MCF 10A (cell line): ENCODE measurements at regions not wholly inside any gene's neighbourhood (a gene's known extent, or its start where the extent isn't known, plus 50 kb on each side); places are given as distances from the start of the nearest gene placed in this dataset.

Experiments used
- BruUV-seq: library from RNA; stranded (reverse); fragments of 400-500 nt; replicated peaks from 2 replicates; lab custom pipeline; 2021; lab: Mats Ljungman, UMichigan
- CTCF ChIA-PET: fragments of 300-600 bp; sonication (Branson Sonifier 250); formaldehyde crosslinking; extraction: SDS; loops from one replicate; lab custom pipeline; 2021; ENCODE audit warnings: antibody characterized with exemption, inconsistent platforms; lab: Yijun Ruan, JAX
- POLR2A ChIA-PET: fragments of 300-600, 350-650 bp; sonication (Branson Sonifier 250); formaldehyde crosslinking; extraction: SDS; loops from one replicate; lab custom pipeline; 2020; ENCODE audit warnings: antibody characterized with exemption, inconsistent platforms; lab: Yijun Ruan, JAX
- DNase-seq: peaks from one replicate; pipeline ENCODE4 v3.0.0-alpha.2; 2018; ENCODE audit not compliant: unreplicated experiment
- H3K27ac Mint-ChIP-seq: one replicate; pipeline ENCODE4 v1.8.0; 2022; ENCODE audit warnings: mild to moderate bottlenecking, low read depth, mixed read lengths; ENCODE audit not compliant: unreplicated experiment
- H3K27me3 Mint-ChIP-seq: one replicate; pipeline ENCODE4 v1.8.0; 2022; ENCODE audit warnings: mixed read lengths; ENCODE audit not compliant: insufficient read depth, unreplicated experiment
- H3K36me3 Mint-ChIP-seq: one replicate; pipeline ENCODE4 v1.8.0; 2022; ENCODE audit warnings: mild to moderate bottlenecking, moderate library complexity, mixed read lengths; ENCODE audit not compliant: insufficient read depth, unreplicated experiment
- H3K4me1 Mint-ChIP-seq: one replicate; pipeline ENCODE4 v1.8.0; 2022; ENCODE audit warnings: mixed read lengths; ENCODE audit not compliant: insufficient read depth, unreplicated experiment
- H3K4me3 Mint-ChIP-seq: one replicate; pipeline ENCODE4 v1.8.0; 2022; ENCODE audit warnings: mild to moderate bottlenecking, moderate library complexity, mixed read lengths; ENCODE audit not compliant: unreplicated experiment
- H3K9me3 Mint-ChIP-seq: one replicate; pipeline ENCODE4 v1.8.0; 2022; ENCODE audit warnings: mixed read lengths; ENCODE audit not compliant: unreplicated experiment
- intact Hi-C: fragments of 100-400 bp; cut with micrococcal nuclease; formaldehyde crosslinking; loops from 2 replicates; pipeline ENCODE4 v1.14.1; 2022
- TF ChIP-seq, protein P1 (sequence below): fragments of 200-600 bp; IDR thresholded peaks from one replicate; pipeline ENCODE4 v1.8.0; 2022; ENCODE audit warnings: antibody characterized with exemption, mild to moderate bottlenecking; ENCODE audit not compliant: unreplicated experiment

DNA sequence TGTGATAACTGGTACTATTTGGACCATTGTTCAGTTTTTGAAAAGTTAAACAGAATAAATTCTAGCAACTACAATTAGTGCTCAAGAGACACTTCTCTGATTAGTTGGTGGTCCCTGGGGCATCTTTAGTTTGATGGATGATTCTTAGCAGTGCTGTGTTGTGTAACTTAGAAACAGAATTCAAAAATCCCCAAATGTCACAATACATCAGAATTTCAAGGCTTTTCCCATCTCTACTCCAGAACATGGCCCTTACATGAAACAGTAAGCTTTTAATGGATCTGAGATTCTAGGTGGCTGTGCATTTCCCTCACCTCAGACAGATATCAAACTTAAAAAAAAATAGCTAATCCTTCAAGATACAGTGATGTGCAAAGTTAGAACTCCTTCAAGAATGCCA, 104.4 kb upstream of the CXCL13 start:
- intact Hi-C loops: no loop called here
- CTCF ChIA-PET: interaction anchor here (1.9 to 2.2 kb wide), 2 partner anchors 9 to 99 kb away, joined by 4 to 6 read pairs; no protein-coding TSS in a partner anchor
- no peaks in the 10 kb centered on the region for H3K36me3 Mint-ChIP-seq
- no peak overlapping the region for H3K4me3 Mint-ChIP-seq
- POLR2A ChIA-PET: no interaction called here
- no peaks in the 10 kb centered on the region for H3K4me1 Mint-ChIP-seq
- TF ChIP-seq, protein P1, sequence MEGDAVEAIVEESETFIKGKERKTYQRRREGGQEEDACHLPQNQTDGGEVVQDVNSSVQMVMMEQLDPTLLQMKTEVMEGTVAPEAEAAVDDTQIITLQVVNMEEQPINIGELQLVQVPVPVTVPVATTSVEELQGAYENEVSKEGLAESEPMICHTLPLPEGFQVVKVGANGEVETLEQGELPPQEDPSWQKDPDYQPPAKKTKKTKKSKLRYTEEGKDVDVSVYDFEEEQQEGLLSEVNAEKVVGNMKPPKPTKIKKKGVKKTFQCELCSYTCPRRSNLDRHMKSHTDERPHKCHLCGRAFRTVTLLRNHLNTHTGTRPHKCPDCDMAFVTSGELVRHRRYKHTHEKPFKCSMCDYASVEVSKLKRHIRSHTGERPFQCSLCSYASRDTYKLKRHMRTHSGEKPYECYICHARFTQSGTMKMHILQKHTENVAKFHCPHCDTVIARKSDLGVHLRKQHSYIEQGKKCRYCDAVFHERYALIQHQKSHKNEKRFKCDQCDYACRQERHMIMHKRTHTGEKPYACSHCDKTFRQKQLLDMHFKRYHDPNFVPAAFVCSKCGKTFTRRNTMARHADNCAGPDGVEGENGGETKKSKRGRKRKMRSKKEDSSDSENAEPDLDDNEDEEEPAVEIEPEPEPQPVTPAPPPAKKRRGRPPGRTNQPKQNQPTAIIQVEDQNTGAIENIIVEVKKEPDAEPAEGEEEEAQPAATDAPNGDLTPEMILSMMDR: no peak
- no TSS peak for BruUV-seq
- no peak overlapping the region for H3K27ac Mint-ChIP-seq
- H3K9me3 Mint-ChIP-seq: no peaks in the 10 kb centered on the region
- no peak for DNase-seq
- H3K27me3 Mint-ChIP-seq: no peaks in the 10 kb centered on the region

DNA sequence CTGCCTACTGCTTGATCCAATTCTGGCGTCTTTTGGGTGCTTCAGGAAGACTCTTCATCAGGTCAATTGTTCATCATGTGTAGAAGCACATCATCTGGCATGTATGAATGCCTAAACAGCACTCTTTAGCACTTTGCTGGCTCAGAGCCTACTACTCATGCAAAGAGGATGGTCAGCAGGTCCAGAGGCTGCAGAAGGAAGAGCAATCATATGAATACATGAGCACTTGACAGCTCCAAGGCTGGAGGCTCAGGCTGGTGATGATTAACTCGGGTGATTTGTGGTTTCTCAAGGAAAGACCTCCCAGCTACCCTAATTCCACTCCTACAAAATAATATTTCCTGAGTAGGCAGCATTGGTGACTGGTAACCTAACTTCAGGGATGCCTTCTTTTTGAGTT, 103.8 kb upstream of the CXCL13 start:
- no peaks in the 10 kb centered on the region for H3K9me3 Mint-ChIP-seq
- H3K27ac Mint-ChIP-seq: no peak overlapping the region
- H3K27me3 Mint-ChIP-seq: no peaks in the 10 kb centered on the region
- H3K4me3 Mint-ChIP-seq: no peak overlapping the region
- H3K36me3 Mint-ChIP-seq: no peaks in the 10 kb centered on the region
- ChIA-PET POLR2A (no interaction called here), CTCF (interaction anchor here (1.9 to 2.2 kb wide), 2 partner anchors 8 to 98 kb away, joined by 4 to 6 read pairs; no protein-coding TSS in a partner anchor)
- intact Hi-C loops: no loop called here
- TF ChIP-seq, protein P1: no peak
- no peak for DNase-seq
- no peaks in the 10 kb centered on the region for H3K4me1 Mint-ChIP-seq
- no TSS peak for BruUV-seq

DNA sequence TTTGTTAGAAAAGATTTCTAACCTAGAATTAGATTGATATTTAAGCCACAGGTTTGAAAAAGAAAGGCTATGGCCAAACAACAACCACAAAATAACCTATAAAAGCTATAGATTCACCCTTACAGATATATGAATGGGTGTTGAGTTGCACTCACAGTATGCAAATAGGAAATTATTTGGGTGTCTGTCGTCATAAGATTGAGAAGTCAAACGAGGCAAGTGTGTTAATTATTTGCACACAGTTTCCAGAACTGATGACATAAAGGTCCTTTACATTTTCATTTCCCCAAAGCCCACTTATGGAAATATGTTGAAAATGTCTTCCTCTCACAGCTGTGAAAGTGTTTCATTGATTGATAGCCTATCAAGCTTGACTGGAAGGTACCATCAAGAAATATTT, 101.2 kb upstream of the CXCL13 start:
- H3K27me3 Mint-ChIP-seq: no peaks in the 10 kb centered on the region
- CTCF ChIA-PET: interaction anchor here (0.7 to 1.1 kb wide), 2 partner anchors 146 to 171 kb away, joined by 3 to 4 read pairs; no protein-coding TSS in a partner anchor

DNA sequence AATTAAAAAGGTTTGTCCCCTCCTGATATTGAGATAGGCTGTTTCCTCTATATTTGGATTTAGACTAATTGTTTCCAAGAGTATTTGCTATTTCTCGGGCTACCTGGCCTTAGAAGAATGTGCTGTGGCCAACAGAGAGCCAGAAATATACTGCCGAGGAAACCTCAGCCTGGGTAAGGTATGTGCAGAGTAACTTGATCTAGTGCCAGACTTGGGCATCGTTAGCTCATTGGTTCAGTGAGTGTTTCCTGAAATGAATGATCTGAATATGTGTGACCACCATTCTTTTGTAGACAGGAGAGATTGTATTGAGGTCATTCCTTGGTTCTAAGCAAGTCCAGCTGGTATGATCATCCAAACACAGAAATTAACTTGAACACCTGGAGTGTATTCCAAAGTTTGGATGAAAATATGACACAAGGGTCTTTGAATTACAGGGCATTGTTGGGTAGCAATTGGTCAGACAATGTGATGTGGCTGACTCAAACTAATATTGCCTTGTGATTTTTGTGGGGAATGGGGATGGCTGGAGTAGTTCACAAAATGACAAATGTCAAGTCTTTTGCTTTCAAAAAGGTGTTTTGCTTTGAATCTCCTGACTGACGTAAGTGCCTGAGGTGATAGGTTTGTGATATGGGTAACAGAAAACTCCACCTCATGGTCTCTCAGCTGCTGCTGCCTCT, 100.2 kb upstream of the CXCL13 start:
- TF ChIP-seq, protein P1: no peak
- Mint-ChIP-seq H3K27me3 (no peaks in the 10 kb centered on the region), H3K9me3 (no peaks in the 10 kb centered on the region), H3K36me3 (no peaks in the 10 kb centered on the region), H3K4me3 (no peak overlapping the region), H3K4me1 (no peaks in the 10 kb centered on the region), H3K27ac (no peak overlapping the region)
- intact Hi-C loops: no loop called here
- no peak for DNase-seq
- POLR2A ChIA-PET: interaction anchor here (1.6 kb wide), 1 partner anchor 10 kb away, joined by 5 read pairs; no protein-coding TSS in a partner anchor
- BruUV-seq: no TSS peak
- CTCF ChIA-PET: no interaction called here

More for the DNA sequence above, 101.2 kb upstream of the CXCL13 start:
- Mint-ChIP-seq H3K4me3 (no peak overlapping the region), H3K9me3 (no peaks in the 10 kb centered on the region), H3K4me1 (no peaks in the 10 kb centered on the region), H3K27ac (no peak overlapping the region), H3K36me3 (no peaks in the 10 kb centered on the region)
- intact Hi-C loops: no loop called here
- BruUV-seq: no TSS peak
- DNase-seq: no peak
- POLR2A ChIA-PET: interaction anchor here (1.6 kb wide), 1 partner anchor 9 kb away, joined by 5 read pairs; no protein-coding TSS in a partner anchor
- TF ChIP-seq, protein P1: no peak
